ENCODE measurements at regions not wholly inside any gene's neighbourhood (a gene's known extent, or its start where the extent isn't known, plus 50 kb on each side); places are given as distances from the start of the nearest gene placed in this dataset.

DNA sequence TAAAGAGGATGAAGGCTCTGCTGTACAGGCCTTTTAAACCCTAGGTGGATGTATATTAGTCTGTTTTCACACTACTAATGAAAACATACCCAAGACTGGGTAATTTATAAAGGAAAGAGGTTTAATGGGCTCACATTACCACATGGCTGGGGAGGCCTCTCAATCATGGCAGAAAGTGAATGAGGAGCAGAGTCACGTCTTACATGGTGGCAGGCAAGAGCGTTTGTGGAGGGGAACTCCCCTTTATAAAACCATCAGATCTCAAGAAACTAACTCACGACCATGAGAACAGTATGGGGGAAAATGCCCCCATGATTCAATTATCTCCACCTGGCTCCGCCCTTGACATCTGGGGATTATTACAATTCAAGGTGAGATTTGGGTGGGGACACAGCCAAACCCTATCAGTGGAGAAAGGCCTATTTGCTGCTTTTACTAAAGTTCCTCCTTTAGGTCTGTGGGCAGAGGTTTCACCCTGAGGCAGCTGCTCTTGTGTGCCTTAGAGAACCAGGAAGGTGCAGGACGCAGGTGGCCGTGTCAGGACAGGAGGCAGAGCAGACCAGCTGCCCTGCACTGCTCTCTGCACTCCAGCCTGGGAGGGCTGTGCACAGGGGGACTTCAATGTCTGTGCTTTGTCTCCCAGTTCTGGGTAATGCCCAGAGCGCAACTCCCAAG lies 178.8 kb upstream of the HDAC4 start:
- no peak for DNase-seq

DNA sequence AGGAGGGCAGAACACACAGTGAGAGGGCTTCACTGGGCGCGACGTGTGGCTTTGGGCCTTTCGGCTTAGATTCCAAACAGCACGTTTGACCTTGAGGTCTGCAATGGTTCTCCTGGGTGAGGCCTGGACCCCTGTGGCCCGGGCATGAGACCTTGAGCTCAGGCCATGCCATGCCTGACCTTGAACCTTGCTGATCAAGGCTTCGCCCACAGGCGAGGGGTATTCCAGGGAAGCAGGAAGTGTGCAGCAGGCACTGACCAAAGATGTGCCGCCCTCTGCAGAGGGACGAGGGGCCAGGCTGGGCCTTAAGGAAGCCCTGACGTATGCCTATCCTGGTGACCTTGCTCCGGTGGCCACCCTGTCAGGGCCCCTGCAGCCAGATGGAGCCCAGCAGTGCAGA lies 178.3 kb upstream of the HDAC4 start:
- no peak for DNase-seq

DNA sequence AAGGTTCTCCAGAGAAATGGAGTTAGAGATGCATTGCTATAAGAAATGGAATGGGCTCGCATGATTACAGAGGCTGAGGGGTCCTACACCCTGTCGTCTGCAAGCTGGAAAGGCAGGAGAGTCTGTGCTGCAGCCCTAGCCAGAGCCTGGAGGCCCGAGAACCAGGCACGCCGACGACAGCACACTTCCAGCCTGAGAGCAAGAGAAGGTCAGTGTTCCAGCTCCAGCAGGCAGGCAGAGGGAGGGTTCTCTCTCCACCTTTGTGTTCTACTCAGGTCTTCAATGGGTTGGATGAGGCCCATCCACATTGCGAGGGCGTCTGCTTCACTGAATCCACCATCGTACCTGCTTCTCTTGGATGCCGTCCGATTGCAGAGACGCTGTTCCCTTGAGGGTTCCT lies 177.6 kb upstream of the HDAC4 start:
- no peak for DNase-seq

DNA sequence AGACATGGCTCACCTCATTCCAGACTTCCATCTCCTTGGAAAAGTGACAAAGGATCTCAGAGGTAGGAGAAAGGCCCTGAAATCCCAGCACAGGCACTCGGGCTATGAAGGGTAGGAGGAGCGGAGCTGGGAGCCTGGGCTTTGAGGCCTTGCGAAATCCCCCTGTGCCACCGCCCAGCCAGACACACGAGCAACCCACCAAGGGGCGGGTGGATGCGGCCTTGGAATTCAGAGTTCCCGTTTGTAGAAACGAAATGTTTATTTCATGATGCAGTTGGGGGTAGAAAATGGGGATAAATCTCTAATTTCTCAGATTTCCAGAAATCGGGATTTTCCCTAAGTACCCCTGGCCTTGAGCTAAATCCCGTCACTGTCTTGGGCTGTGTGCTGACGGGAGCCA lies 177.1 kb upstream of the HDAC4 start:
- DNase-seq: no peak

DNA sequence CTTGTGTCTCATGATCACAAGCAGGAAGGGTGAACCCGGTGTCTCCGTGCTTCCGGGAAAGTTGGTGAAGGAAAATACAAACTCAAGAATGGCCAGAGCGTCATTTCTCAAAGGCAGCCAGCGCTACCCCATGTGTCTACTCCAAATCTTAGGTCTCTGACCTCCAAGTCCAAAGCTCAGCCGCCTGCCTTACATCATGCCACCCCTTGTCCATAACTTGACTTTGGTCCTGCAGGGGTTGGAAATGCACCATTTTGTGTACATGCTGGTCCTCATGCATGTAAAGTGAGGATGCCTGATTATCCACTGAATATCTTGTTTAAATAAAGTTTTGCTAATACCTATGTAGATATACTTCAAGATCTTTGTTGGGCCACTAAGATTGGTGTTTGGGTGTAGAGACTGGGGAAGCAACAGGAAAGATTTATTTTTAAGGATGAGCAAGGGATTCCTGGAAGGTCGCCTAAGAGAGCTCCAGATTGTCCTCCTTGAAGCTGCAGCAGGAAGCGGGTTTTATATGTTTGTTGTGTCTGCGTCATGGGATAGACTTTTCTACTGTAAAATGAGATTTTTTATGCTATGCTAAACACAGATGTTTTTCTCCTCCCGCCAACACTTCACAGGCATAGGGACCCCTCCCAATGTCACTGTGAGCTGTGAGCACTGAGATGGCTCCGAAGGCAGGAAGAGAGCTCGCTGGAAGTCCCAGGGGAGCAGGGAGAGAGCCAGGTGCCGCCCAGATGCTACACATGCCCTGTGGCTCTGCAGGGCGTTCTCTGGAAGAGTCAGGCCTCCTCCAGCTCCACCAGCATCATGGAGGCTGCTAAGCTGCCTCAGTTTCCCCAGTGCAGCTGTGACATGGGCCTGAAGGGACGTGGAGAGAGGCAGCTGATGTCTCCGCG lies 176.2 kb upstream of the HDAC4 start:
- DNase-seq: peak in 1 of 2 experiments; percentile 9

DNA sequence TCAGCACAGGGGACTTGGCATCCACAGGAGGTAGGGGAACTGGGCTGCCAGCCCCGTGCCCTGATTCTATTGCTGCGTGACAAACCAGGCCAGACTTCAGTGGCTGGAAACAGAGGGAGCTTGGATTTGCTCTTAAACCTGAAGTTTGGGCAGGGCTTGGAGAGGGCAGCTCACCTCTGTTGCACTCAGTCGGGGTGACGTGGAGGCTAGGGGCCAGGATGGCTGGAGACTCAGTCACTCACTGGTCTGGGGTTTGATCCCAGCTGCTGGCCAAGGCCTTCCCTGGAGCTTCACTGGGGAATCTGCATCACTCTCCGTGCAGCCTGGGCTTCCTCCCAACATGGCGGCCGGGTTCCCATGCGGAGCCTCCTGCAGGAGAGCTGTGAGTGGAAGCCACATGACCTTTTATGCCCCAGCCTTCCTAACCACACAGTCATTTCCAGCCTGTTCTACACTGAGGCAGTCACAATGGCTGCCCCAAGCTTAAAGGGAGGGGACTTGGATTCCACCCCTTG lies 175.2 kb upstream of the HDAC4 start:
- no peak for DNase-seq

DNA sequence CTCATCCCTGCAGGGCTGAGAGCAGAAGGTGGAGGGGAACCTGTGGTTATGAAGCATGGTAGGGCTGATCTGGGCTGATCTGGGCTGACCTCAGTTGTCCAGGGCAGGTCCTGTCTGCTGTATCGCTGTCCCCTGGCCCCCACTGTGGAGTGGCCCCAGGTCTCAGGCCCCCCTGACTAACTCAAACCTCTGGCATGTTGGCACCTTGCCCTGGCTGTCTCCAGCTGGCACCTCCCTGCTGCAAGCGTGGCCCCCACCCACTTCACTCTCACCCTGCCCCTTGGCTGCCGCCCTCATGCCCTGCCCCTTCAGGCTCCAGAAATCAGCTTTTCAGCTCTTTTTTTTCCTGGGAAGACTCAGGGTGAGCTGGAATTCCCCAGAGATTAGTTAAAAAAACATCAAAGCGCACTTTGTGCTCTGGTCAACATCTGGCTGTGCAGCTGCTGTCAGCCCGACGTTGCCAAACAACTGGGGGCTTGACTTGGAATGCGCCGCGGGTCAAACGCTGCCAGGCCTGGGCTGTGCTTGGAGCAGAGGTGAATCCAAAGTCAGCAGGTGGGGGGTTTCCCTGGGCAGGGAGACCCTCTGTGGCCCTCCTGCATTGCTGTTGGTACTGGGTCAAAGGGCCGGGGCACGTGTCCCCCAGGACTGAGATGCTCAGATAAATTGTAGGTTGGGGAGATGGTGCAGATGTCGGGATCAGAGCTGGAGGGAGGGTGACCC lies 173.8 kb upstream of the HDAC4 start:
- DNase-seq: no peak

DNA sequence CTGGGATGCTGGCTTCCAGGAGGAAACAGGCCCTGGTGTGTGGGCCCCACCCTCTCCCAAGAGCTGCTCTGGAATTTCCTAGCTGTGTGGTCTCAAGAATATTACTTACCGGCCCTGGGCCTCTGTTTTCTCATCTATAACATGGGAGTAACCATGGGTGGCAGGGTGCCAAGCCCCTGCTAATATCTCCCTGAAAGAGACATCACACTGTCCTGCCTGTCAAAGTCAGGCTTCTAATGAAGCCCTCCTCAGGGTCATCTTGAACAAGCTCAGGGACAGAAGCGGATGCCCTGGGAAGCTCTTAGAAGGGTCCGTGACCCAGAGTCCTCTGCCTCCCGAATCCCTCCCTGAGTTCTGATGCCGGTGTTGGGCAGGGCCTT lies 173.2 kb upstream of the HDAC4 start:
- no peak for DNase-seq

DNA sequence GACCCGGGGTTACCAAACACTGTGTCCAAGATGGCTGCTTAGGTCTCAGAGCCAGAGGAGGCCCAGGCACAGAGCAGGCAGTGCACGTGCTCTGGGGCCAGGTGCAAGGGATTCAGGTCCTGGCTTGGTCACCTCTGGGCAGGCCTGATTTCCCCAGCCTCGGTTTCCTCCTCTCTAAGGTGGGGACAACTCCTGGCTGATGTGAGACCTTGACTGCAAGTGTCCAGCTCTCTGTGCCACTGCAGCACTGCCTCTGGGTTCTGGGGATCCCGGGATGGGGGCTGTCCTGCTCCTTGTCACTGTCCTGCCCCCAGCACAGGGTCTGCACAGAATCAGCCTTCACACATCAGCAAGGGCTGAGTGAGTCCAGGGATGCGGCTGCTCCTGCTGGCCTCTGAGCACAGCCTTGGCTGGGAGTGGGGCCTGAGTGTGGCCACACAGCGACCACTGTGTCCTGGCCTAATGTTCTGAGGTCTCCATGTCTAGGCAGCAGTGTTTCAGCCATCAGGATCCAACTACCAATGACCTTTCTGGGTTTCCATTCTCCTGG lies 170.2 kb upstream of the HDAC4 start:
- DNase-seq: no peak

DNA sequence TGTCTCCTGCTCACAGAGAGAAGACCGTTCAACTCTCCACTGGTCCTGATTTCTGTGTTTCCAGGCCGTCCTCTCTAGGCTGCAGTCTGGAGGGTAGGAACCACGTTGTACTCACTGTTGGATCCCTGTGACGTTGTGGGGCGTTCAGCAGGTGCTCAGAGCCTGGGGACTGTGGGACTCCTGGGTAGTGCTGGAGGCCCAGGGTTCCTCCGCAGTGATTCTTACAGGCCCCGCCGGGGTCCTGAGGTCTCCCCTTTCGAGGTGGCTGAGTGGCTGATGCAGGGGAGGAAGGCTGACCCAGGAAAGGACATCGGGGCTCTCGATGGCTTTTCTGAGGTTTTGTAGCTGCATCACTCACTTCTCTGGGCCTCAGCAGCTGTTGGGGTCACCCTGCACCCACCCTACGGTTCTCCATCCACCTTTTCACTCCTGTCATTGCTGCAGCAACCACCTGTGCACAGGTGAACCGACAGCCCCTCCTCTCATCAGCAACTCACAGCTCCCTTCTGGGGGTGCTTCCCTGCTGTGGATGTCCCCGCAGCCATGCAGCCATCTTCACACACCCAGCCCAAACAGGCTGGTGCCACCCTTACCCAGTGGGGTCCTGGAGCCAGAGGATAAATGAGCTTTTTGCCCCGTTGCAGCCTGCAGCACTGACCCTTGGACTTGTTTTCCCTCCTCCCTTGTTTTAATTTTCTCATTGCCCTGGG lies 169.6 kb upstream of the HDAC4 start:
- no peak for DNase-seq

DNA sequence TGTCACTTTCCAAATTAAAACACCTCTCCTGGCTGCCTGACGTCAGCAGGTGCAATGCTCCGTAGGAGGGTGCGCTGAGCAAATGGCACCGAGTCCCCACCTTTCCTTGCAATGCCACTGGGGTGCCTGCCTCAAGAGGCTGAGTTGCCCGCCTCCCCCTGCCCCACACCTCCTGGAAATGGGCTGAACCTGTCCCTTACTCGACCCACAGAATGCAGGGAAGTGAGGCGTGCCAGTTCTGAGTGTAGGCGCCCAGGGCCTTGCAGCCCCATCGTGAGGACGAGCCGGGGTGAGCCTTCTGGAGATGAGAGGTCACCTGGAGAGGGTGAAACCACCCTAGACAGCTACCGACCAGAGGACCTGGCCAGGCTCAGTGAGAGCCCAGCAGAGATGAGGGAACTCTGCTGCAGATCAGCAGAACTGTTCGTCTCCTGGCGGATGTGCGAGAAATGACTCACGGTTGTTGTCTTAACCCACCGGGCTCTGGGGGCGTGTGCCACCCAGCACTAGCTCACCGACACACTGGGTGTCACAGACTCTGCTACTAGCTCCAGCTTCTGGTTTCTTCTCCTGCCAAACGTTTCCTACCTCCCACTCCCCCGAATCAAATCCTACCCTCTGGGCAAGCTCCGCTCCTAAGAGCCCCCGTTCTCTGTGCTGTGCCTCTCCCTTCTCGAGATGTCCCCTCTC lies 168.7 kb upstream of the HDAC4 start:
- no peak for DNase-seq

DNA sequence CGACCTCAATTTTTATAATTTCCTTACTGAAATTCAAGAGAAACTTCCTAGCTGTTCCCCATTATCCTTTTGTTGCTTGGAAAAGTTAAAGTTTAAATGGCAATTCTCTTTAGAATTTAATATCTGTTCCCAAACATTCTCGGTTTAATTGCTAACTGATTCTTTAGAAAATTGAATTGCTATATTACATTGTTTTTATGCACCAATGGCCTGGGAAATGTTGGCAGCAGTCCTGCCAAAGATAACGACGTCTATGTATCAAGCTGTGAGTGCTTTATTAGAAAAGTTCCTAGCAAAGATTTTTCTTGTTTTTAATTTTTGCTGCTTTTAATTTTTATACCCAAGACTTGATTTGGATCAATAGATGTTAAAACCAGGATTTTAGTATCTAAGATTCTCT lies 167.8 kb upstream of the HDAC4 start:
- DNase-seq: no peak

DNA sequence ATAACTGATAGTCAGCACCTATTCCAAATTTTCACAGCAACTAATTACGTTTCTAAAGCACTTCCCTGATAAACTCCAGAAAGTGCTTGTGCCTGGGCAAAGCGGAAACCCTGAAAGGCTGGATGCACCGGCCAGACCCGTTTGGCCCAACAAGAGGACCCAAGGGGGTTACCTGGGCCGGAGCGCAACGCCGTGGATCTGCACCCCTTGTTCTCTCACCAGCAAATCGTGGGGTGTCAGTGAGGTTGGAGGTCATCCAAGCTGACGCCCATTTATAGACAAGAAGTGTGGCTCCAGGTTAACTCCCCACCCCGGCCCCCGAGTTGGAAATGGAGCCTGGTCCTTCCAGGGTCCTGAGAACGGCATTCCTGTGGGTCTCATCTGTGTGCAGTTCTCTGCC lies 167.0 kb upstream of the HDAC4 start:
- no peak for DNase-seq

DNA sequence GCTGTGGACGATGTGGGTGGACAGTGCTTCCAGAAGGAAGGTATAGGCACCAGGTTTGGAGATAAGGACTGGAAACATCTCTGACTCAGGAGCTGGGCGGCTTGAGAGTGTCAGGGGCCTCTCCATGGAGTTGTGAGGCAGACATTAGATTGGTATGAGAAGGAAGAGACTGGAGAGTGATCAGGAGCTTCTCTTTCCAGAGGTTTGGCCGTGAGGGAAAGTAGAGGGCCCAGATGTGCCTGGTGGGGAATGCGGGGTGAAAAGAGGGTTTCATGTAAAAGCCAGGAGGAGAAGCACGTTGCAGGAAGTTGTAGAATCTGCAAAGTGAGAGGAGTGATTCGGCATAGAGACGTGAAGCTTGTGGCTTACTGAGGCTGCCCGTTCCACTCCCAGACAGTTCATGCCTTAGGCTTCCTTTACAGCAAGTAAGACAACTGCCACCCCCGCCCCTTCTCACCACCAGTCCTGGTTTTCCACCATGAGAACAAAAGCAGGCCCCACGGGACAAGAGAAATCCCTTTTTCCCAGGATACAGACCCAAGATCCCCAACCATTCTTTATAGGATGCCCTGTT lies 166.3 kb upstream of the HDAC4 start:
- no peak for DNase-seq

DNA sequence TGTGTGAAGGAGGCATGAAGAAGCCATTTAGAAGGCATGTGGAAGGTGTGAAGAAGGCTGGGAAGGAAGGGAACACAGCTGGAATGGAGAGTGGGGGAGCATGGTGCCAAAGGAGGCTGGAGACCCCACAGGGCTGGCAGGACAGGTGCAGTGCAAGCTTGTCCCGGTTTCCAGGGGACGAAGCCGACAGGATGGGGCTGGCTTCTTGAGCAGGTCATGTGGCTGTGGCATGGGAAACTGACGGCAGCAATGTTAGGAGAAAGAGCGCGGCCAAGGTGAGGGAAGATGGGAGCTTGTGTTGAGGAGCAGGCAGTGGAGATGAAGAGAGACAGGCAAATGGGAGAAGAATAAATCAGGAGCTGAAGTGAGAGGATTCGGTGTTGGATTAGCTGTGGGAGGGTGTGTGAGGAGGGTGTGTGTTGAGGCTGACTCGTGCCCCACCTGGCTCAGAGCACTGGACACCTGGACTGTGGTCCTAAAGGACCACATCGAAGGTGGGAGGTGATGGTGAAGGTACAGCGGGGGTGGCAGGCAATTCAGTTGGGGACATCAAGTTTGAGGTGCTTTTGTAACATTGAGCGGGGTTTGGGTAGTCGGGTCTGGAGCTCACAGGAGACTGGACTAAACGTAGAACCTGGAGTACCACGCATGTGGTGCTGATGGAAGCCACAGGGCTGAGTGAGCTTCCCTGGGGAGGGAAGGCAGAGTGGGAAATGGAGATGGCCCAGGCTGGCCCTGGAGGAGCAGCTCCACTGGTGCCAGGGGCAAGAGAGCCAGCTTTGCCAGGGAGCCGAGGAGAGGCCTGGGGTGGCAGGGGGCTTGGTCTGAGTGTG lies 165.6 kb upstream of the HDAC4 start:
- DNase-seq: no peak

DNA sequence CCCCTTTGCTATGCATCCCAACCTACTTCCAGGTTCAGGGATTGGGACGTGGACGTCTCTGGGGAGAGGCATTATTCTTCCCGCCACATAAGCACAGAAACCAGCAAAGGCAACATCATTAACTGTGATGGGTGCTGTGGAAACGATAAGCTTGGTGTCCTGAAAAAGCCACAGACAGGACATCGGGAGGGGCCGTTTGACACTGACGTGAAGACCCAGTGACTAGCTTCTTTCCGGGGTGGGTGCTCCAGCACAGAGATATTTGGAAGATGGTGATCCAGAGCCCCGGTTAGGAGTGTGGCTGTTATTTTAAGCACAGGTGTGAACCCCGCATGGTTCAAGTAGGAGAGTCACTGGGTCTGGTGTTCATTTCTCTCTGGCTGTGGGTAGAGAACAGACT lies 163.8 kb upstream of the HDAC4 start:
- no peak for DNase-seq

DNA sequence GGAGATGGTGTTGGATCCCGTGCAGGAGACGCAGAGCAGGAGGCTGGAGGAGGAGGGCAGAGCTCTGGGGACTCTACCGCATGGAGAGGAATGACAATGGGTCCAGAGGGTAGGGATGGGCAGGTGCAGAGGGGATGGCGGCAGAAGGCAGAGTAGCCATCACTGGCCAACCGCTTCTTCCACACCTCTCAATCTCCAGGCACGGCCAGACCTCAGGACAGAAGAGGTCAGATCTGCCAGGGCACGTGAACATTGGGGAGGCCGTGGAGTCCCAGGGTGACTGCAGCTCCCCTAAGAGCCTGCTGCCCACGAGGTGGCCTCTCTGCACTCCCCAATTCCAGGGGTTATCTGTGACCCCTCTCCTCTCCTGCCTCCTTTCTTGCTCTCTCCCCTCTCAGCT lies 162.7 kb upstream of the HDAC4 start:
- DNase-seq: no peak

DNA sequence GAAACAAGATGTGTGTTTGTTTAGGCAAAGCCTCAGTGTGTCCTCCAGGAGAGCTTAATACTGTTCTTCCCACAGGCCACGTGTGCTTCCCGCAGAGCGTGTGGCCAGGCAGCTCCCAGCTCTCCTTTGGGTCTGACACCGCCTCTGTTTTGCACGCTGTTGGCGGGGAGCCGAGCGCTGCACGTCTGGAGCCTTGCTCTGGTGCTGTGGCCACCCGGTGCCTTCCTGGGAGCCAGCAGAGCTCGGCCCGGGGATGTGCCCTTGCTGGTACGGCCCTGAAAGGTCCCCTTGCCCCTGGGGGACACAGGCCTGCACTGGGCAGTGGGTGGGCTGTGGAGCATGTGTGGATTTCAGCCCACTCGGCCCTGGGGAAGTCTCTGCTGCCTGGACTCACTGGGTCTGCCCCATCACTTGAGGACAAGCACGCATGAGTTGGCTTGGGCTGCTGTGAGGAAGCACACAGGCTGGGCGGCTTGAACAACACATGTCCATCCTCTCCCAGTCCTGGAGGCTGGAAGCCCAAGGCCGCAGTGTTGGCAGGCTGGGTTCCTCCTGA lies 160.7 kb upstream of the HDAC4 start:
- DNase-seq: no peak

DNA sequence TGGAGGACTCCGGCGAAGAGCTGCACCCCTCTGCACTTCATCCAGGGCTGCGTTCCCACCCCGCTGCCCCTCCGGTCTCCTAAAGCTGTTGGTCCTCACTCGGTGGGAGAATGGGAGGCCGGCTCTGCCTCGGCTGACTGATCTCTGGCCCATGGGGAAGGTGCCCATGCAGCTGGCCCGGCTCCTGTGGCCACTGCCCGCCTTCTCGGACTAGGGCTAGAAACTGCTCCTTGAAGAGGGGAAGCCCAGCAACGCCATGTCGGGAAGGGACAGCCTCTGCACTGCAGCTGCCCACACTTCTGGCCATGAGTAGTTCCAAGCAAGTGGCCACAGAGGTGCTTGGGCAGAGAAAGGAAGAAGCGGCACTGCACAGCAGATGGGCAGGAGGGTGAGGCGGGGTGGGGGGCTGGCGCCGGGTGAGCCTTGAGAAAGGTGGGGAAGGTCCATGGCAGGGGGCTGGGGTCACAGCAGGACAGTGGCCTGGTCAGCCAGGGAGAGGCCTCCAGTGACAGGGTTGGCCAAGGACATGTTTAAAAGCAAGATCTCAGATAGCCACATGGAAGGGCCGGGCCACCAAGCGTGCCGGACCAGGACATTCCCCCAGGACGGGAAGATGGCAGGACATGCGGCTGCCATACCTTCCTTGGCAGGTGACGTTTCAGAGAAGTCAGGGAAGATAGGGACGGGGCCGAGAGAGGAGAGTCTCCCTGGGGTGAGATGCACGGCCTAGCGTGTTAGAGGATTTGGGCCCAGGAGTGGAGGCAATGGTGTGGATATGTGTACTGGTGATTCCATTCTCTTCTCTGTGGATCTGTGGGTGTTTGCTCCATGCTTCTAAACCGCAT lies 158.8 kb upstream of the HDAC4 start:
- no peak for DNase-seq

Measured in NCI-H524 (cell line).